WERI-Rb-1 (cell line): ENCODE measurements at regions not wholly inside any gene's neighbourhood (a gene's known extent, or its start where the extent isn't known, plus 50 kb on each side); places are given as distances from the start of the nearest gene placed in this dataset.

Experiments used
- DNase-seq: peaks from one replicate; pipeline ENCODE4 v3.0.0-alpha.2; 2020
- H3K27ac ChIP-seq: fragments of 250-450 bp; sonication (Bioruptor Pico); 2 replicates; pipeline ENCODE4 v1.5.1; 2020; ENCODE audit warnings: mild to moderate bottlenecking, moderate library complexity
- H3K27me3 ChIP-seq: fragments of 250-450 bp; sonication (Bioruptor Pico); 2 replicates; pipeline ENCODE4 v1.5.1; 2021; ENCODE audit warnings: mild to moderate bottlenecking, low read depth, moderate library complexity; ENCODE audit not compliant: insufficient read depth, severe bottlenecking
- H3K36me3 ChIP-seq: fragments of 250-450 bp; sonication (Bioruptor Pico); 2 replicates; pipeline ENCODE4 v1.5.1; 2020; ENCODE audit warnings: mild to moderate bottlenecking, moderate library complexity
- H3K4me3 ChIP-seq: 2 replicates; pipeline ENCODE4 v1.5.1; 2011; ENCODE audit warnings: low read depth, mild to moderate bottlenecking, control low read depth, low read length
- H3K9me3 ChIP-seq: fragments of 250-450 bp; sonication (Bioruptor Pico); 2 replicates; pipeline ENCODE4 v1.5.1; 2021; ENCODE audit warnings: mild to moderate bottlenecking, moderate library complexity; ENCODE audit not compliant: severe bottlenecking
- CTCF ChIP-seq: IDR thresholded peaks from 2 replicates; pipeline ENCODE4 v1.5.1; 2011; ENCODE audit warnings: low read depth, mild to moderate bottlenecking, control low read depth, inconsistent platforms, low read length

- Histone ChIP-seq H3K4me3 (no peak overlapping the region), H3K9me3 (peaks cover 8% of the 10 kb centered on the region), H3K27ac (no peak overlapping the region), H3K36me3 (peaks cover 4% of the 10 kb centered on the region), H3K27me3 (no peaks in the 10 kb centered on the region)
- no peak for DNase-seq
- TF ChIP-seq CTCF = no peak
Measured at GRCh38 chr2:48238381-48238780, 76.1 kb upstream of the FOXN2 start.

DNA sequence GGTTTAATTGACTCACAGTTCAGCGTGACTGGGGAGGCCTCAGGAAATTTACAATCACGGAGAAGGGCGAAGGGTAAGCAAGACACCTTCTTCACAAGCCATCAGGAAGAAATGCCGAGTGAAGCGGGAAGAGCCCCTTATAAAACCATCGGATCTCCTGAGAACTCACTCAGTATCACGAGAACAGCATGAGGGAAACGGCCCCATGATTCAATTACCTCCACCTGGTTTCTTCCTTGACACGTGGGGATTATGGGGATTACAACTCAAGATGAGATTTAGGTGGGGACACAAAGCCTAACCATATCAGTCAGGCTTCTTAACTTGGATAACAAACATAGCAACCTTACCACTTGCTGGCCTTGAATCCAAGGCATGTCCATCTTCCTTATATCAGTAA lies 73.6 kb upstream of the FOXN2 start:
- peak; percentile 86 for DNase-seq

DNA sequence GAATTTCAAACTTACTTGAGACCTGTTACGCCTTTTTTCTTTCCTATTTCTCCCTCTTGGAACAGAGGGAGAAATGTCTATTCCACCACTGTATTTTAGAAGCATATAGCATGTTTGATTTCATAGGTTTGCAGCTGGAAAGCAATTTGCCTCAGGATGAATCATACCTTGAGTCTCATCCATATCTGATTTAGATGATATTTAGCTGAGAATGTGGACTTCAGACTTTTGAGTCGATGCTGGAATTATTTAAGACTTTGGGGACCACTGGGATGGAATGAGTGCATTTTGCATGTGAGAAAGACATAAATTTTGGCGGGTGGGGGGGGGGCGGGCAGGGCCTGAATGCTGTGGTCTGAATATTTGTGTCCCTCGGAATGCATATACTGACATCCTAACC lies 67.3 kb upstream of the FOXN2 start:
- no peak for TF ChIP-seq CTCF
- no peak for DNase-seq
- no peaks in the 10 kb centered on the region for H3K9me3 ChIP-seq
- no peak overlapping the region for H3K27ac ChIP-seq
- no peaks in the 10 kb centered on the region for H3K27me3 ChIP-seq
- H3K36me3 ChIP-seq = no peaks in the 10 kb centered on the region
- no peak overlapping the region for H3K4me3 ChIP-seq

More for the DNA sequence above, 73.6 kb upstream of the FOXN2 start:
- Histone ChIP-seq H3K36me3 (peaks cover 4% of the 10 kb centered on the region), H3K27ac (peak overlapping the region; percentile 86), H3K9me3 (peaks cover 5% of the 10 kb centered on the region), H3K27me3 (no peaks in the 10 kb centered on the region), H3K4me3 (peak overlapping the region; percentile 57)
- no peak for TF ChIP-seq CTCF

DNA sequence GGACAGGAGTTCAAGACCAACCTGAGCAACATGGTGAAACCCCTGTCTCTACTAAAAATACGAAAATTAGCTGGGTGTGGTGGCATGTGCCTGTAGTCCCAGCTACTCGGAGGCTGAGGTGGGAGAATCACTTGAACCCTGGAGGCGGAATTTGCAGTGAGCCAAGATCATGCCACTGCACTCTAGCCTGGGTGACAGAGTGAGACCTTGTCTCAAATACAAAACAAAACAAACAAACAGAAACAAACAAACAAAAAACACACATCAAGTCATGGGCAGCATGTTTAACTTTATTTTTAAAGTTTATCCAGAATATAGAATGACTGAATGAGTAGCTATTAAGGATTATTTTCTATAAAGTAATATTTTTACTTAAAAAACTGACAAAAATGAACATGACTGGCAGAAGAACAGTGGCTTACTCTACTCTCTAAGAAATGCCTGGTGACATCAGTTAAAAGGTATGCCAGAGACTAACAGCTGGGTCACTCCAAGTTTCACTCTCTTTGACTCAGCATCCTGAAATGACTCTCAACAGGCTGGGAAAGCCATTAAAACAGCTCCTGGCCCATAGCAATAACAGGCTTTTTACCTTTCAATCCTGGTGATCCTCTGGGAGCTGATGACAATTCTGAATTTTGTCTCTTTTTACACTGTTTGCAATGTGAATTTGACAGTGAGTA lies 66.1 kb upstream of the FOXN2 start:
- no peak for DNase-seq
- Histone ChIP-seq H3K27ac (peak overlapping the region; percentile 50), H3K9me3 (no peaks in the 10 kb centered on the region), H3K27me3 (no peaks in the 10 kb centered on the region), H3K4me3 (0 out of 2 replicates have a peak overlapping the region, but pooled peaks have one; percentile 8), H3K36me3 (no peaks in the 10 kb centered on the region)
- TF ChIP-seq CTCF = no peak

GRCh38 chr2:48249025-48249424 lies 65.5 kb upstream of the FOXN2 start:
- DNase-seq = no peak
- Histone ChIP-seq H3K9me3 (no peaks in the 10 kb centered on the region), H3K36me3 (no peaks in the 10 kb centered on the region), H3K27ac (peak overlapping the region; percentile 50), H3K4me3 (peak overlapping the region; percentile 8; the same call in 1 of the 2 replicates), H3K27me3 (no peaks in the 10 kb centered on the region)
- TF ChIP-seq CTCF = no peak
